K562 (cell line): ENCODE measurements at regions not wholly inside any gene's neighbourhood (a gene's known extent, or its start where the extent isn't known, plus 50 kb on each side); places are given as distances from the start of the nearest gene placed in this dataset.

Experiments used
- ATAC-seq: fragments of 200-7000 bp; cut with Tn5 transposase; 3 replicates; pipeline ENCODE4 v1.9.1; 2020; ENCODE audit warnings: moderate library complexity
- BruUV-seq: library from RNA; stranded (reverse); fragments of 400-500 nt; replicated peaks from 2 replicates; lab custom pipeline; 2021; lab: Mats Ljungman, UMichigan
- CTCF ChIA-PET: fragments of 300-600 bp; formaldehyde crosslinking; extraction: SDS; loops from one replicate; lab custom pipeline; 2021; ENCODE audit warnings: low intra/inter-chr PET ratio; lab: Yijun Ruan, JAX
- POLR2A ChIA-PET: fragments of 300-600, 350-650 bp; sonication (Branson Sonifier 250); formaldehyde crosslinking; extraction: SDS; loops from one replicate; lab custom pipeline; 2021; ENCODE audit warnings: antibody characterized with exemption, inconsistent platforms; lab: Yijun Ruan, JAX
- DNase-seq, 4 experiments: peaks; one replicate each; pipeline versions ENCODE4 v3.0.0 to v3.0.0-alpha.2; 2011 to 2018; ENCODE audit warnings: low spot score in 3 of 4, mixed read lengths in 3 of 4; ENCODE audit errors: extremely low read depth in 1 of 4
- FAIRE-seq: peaks from 2 replicates; lab custom pipeline; 2011; peaks lifted over from hg19 to GRCh38; lab: Jason Lieb, UNC
- H2AFZ ChIP-seq: 2 replicates; pipeline ENCODE4 v1.6.0; 2011; ENCODE audit warnings: low read depth, low read length, control low read depth, inconsistent platforms
- H3K27ac ChIP-seq: fragments of 200-600 bp; 3 replicates; pipeline ENCODE4 v1.8.0; 2011; ENCODE audit warnings: low read depth, mild to moderate bottlenecking, control low read depth, inconsistent platforms, low read length, moderate library complexity, mixed read lengths; ENCODE audit errors: extremely low read depth
- H3K27me3 ChIP-seq, 2 experiments: fragments of 300-600 bp in 1 of 2; 2 replicates in 1 of 2; 3 replicates in 1 of 2; pipeline versions ENCODE4 v1.6.0 to v1.8.0; 2011; ENCODE audit warnings: inconsistent platforms in 2 of 2, low read length in 2 of 2, mild to moderate bottlenecking in 1 of 2, mixed read lengths in 1 of 2, moderate library complexity in 1 of 2; ENCODE audit not compliant: control insufficient read depth in 2 of 2, insufficient read depth in 2 of 2
- H3K36me3 ChIP-seq: fragments of 300-600 bp; 3 replicates; pipeline ENCODE4 v1.8.0; 2011; ENCODE audit warnings: mild to moderate bottlenecking, low read length, inconsistent platforms; ENCODE audit not compliant: control insufficient read depth, insufficient read depth
- H3K4me1 ChIP-seq, 2 experiments: fragments of 200-600 bp in 1 of 2; replicated peaks in 1 of 2; 2 replicates in 1 of 2; 3 replicates in 1 of 2; pipeline versions ENCODE4 v1.5.1 to v1.8.0; 2011; ENCODE audit warnings: inconsistent platforms in 2 of 2, low read length in 2 of 2, mild to moderate bottlenecking in 1 of 2, mixed read lengths in 1 of 2, moderate library complexity in 1 of 2; ENCODE audit not compliant: control insufficient read depth in 2 of 2, insufficient read depth in 2 of 2
- H3K4me2 ChIP-seq: 2 replicates; pipeline ENCODE4 v1.6.1; 2011; ENCODE audit warnings: low read length, control low read depth, inconsistent platforms, mixed read lengths; ENCODE audit not compliant: insufficient read depth
- H3K4me3 ChIP-seq: fragments of 200-600 bp; sonication (generic), shearing (Covaris generic); 2 replicates; pipeline ENCODE4 v1.5.1; 2016; ENCODE audit warnings: control low read depth, inconsistent platforms
- H3K79me2 ChIP-seq: fragments of 200-600 bp; 3 replicates; pipeline ENCODE4 v1.8.0; 2011; ENCODE audit warnings: low read length, inconsistent platforms; ENCODE audit not compliant: control insufficient read depth, insufficient read depth
- H3K9ac ChIP-seq, 2 experiments: 2 replicates each; pipeline versions ENCODE4 v1.6.0 to v1.6.1; 2011; ENCODE audit warnings: low read depth in 2 of 2, low read length in 2 of 2, control low read depth in 1 of 2, inconsistent platforms in 1 of 2, mild to moderate bottlenecking in 1 of 2, mixed read lengths in 1 of 2; ENCODE audit not compliant: insufficient read depth in 1 of 2
- H3K9me1 ChIP-seq: one replicate; pipeline ENCODE4 v1.6.0; 2011; ENCODE audit warnings: inconsistent platforms, mild to moderate bottlenecking, low read length, moderate library complexity; ENCODE audit not compliant: control insufficient read depth, insufficient read depth
- H3K9me3 ChIP-seq: replicated peaks from 2 replicates; pipeline ENCODE4 v1.5.1; 2011; ENCODE audit warnings: low read depth, low read length, inconsistent platforms; ENCODE audit not compliant: control insufficient read depth, insufficient read depth
- H4K20me1 ChIP-seq: replicated peaks from 2 replicates; pipeline ENCODE4 v1.6.1; 2011; ENCODE audit warnings: low read length, inconsistent platforms, mixed read lengths; ENCODE audit not compliant: control insufficient read depth, insufficient read depth
- CBX2 ChIP-seq: fragments of 200-600 bp; sonication (generic); IDR thresholded peaks from one replicate; pipeline ENCODE4 v1.6.1; 2012; ENCODE audit warnings: mild to moderate bottlenecking, low read length, inconsistent platforms; ENCODE audit not compliant: insufficient read depth, poor library complexity, severe bottlenecking
- CTBP1 ChIP-seq: fragments of 450-650 bp; IDR thresholded peaks from 2 replicates; pipeline ENCODE4 v1.6.1; 2016; ENCODE audit warnings: borderline replicate concordance
- GATA2 ChIP-seq: sonication (generic); formaldehyde crosslinking; IDR thresholded peaks from 2 replicates; pipeline ENCODE4 v1.4.0; 2020; ENCODE audit warnings: mild to moderate bottlenecking, missing genetic modification reagents
- IRF1 ChIP-seq: sonication (generic); formaldehyde crosslinking; IDR thresholded peaks from 2 replicates; pipeline ENCODE4 v1.8.0; 2022; ENCODE audit warnings: missing genetic modification reagents, mild to moderate bottlenecking, borderline replicate concordance
- MTA1 ChIP-seq: fragments of 450-650 bp; IDR thresholded peaks from 2 replicates; pipeline ENCODE4 v1.6.1; 2017; ENCODE audit warnings: borderline replicate concordance
- NFYB ChIP-seq: IDR thresholded peaks from 2 replicates; pipeline ENCODE4 v1.6.1; 2011; ENCODE audit warnings: mild to moderate bottlenecking, moderate library complexity; ENCODE audit not compliant: insufficient read length; ENCODE audit errors: extremely low read depth
- PHB2 ChIP-seq: fragments of 450-650 bp; IDR thresholded peaks from 2 replicates; pipeline ENCODE4 v1.6.1; 2017; ENCODE audit warnings: low read depth
- TAF15 ChIP-seq: fragments of 200-400 bp; formaldehyde crosslinking; IDR thresholded peaks from 2 replicates; pipeline ENCODE4 v1.6.1; 2017; ENCODE audit warnings: mild to moderate bottlenecking, low read depth, low read length, moderate library complexity
- TFAP4 ChIP-seq: sonication (generic); formaldehyde crosslinking; IDR thresholded peaks from 2 replicates; pipeline ENCODE4 v1.8.0; 2022; ENCODE audit warnings: missing genetic modification reagents, mild to moderate bottlenecking, moderate library complexity, borderline replicate concordance
- ZNF444 ChIP-seq: fragments of 250-450 bp; sonication (Bioruptor Pico); IDR thresholded peaks from 2 replicates; pipeline ENCODE4 v1.4.0; 2020; ENCODE audit warnings: mild to moderate bottlenecking, moderate library complexity
- ZNF740 ChIP-seq, 3 experiments: fragments of 200-800 bp in 1 of 3; sonication (Bioruptor generic) in 1 of 3; sonication (generic) in 1 of 3; formaldehyde crosslinking in 1 of 3; IDR thresholded peaks; 2 replicates each; pipeline versions ENCODE4 v1.6.1 to v1.8.0; 2016 to 2022; ENCODE audit warnings: mild to moderate bottlenecking in 2 of 3, missing compliant biosample characterization in 2 of 3, missing genetic modification characterization in 2 of 3, missing genetic modification reagents in 1 of 3
- WGBS: fragments of 100-300 bp; shearing (Covaris generic); methylation state at CpG from one replicate; pipeline ENCODE4 v1.1.6; 2016; ENCODE audit warnings: low coverage, mixed read lengths; ENCODE audit not compliant: insufficient coverage; ENCODE audit errors: missing lambda C conversion rate; 5-methylcytosine and 5-hydroxymethylcytosine counted together
- in situ Hi-C: fragments of 300-500 bp; cut with MboI; formaldehyde crosslinking; loops from 4 replicates; pipeline ENCODE4 v1.15.0; 2018; ENCODE audit warnings: inconsistent platforms, mixed read lengths
- intact Hi-C: fragments of 100-400 bp; cut with micrococcal nuclease; formaldehyde crosslinking; loops from 2 replicates; pipeline ENCODE4 v1.14.2; 2022

- TF ChIP-seq GATA2 (CRISPR knock-in tag) = no peak
- TF ChIP-seq TAF15 = no peak
- TF ChIP-seq CTBP1 = no peak
- Histone ChIP-seq H4K20me1 (no peaks in the 10 kb centered on the region), H3K36me3 (no peaks in the 10 kb centered on the region), H3K4me2 (no peak overlapping the region), H3K4me3 (no peak overlapping the region), H3K27ac (no peak overlapping the region), H3K9me3 (no peaks in the 10 kb centered on the region), H3K27me3 (no peaks in the 10 kb centered on the region), H2AFZ (no peak overlapping the region), H3K4me1 (no peaks in the 10 kb centered on the region), H3K79me2 (no peaks in the 10 kb centered on the region), H3K9ac (no peak overlapping the region), H3K9me1 (no peaks in the 10 kb centered on the region)
- DNase-seq (no peak), ATAC-seq (no peak), FAIRE-seq (no peak)
- CTCF ChIA-PET = no interaction called here
- WGBS = 0% methylated on average over 1 of the region's 2 CpGs
- in situ Hi-C loops (no loop called here), intact Hi-C loops (no loop called here)
- POLR2A ChIA-PET = no interaction called here
- no TSS peak for BruUV-seq
These were observed 599.6 kb upstream of the KLHL4 start for GRCh38 chrX:86917959-86918358.

GRCh38 chrX:86930419-86930818 is 587.2 kb upstream of the KLHL4 start:
- H2AFZ ChIP-seq = no peak overlapping the region
- H3K9me3 ChIP-seq = no peaks in the 10 kb centered on the region
- in situ Hi-C loops = no loop called here
- ATAC-seq = no peak
- ChIA-PET POLR2A (no interaction called here), CTCF (no interaction called here)
- no peaks in the 10 kb centered on the region for H3K4me1 ChIP-seq
- WGBS = 0% methylated on average over 1 of the region's 1 CpG
- no peak overlapping the region for H3K4me2 ChIP-seq
- H3K9me1 ChIP-seq = no peaks in the 10 kb centered on the region
- intact Hi-C loops = no loop called here
- no peak overlapping the region for H3K27ac ChIP-seq
- no peak for DNase-seq
- H4K20me1 ChIP-seq = no peaks in the 10 kb centered on the region
- FAIRE-seq = no peak
- H3K4me3 ChIP-seq = no peak overlapping the region
- no peak for TF ChIP-seq MTA1
- no peak for TF ChIP-seq NFYB
- TF ChIP-seq CBX2 = no peak
- no peak for TF ChIP-seq IRF1 (CRISPR knock-in tag)
- no peak for TF ChIP-seq ZNF444 (CRISPR knock-in tag)
- no peak for TF ChIP-seq TFAP4 (CRISPR knock-in tag)
- TF ChIP-seq ZNF740 (CRISPR knock-in tag; IDR thresholded peaks at IDR 0.05) = no peak
- TF ChIP-seq ZNF740 (tag; IDR thresholded peaks at IDR 0.05) = no peak
- no peak for TF ChIP-seq PHB2
- no peaks in the 10 kb centered on the region for H3K27me3 ChIP-seq
- H3K36me3 ChIP-seq = no peaks in the 10 kb centered on the region
- H3K79me2 ChIP-seq = no peaks in the 10 kb centered on the region
- no TSS peak for BruUV-seq
- no peak overlapping the region for H3K9ac ChIP-seq
